ENCODE measurements at regions not wholly inside any gene's neighbourhood (a gene's known extent, or its start where the extent isn't known, plus 50 kb on each side); places are given as distances from the start of the nearest gene placed in this dataset.

DNA sequence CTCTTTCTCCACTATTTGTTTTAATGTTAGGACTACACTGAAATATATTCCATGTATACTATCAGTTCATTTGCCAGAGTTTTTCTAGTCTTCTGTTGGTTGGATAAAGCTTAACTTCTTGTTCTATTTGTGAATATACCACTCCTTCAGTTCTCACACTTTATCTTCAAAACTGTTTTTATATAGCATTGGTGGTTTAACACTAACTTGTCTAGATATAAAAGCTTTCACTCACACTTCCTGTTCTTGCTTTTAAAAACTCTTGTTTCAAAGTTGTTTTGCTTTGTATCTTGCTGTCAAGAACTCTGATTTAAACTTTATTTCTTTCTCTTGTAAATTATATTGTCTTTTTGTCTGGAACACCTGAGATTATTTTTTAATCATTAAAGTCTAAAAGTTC lies 226.8 kb upstream of the TENT5A start:
- TF ChIP-seq, protein P1, sequence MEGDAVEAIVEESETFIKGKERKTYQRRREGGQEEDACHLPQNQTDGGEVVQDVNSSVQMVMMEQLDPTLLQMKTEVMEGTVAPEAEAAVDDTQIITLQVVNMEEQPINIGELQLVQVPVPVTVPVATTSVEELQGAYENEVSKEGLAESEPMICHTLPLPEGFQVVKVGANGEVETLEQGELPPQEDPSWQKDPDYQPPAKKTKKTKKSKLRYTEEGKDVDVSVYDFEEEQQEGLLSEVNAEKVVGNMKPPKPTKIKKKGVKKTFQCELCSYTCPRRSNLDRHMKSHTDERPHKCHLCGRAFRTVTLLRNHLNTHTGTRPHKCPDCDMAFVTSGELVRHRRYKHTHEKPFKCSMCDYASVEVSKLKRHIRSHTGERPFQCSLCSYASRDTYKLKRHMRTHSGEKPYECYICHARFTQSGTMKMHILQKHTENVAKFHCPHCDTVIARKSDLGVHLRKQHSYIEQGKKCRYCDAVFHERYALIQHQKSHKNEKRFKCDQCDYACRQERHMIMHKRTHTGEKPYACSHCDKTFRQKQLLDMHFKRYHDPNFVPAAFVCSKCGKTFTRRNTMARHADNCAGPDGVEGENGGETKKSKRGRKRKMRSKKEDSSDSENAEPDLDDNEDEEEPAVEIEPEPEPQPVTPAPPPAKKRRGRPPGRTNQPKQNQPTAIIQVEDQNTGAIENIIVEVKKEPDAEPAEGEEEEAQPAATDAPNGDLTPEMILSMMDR (IDR thresholded peaks at IDR 0.05), result no peak
- TF ChIP-seq EZH2 (IDR thresholded peaks at IDR 0.05), result no peak

All from neural progenitor cell (in vitro differentiated cells).